K562 (cell line): ENCODE measurements at regions not wholly inside any gene's neighbourhood (a gene's known extent, or its start where the extent isn't known, plus 50 kb on each side); places are given as distances from the start of the nearest gene placed in this dataset.

Source experiments
- ATAC-seq: fragments of 200-7000 bp; cut with Tn5 transposase; 3 replicates; pipeline ENCODE4 v1.9.1; 2020; ENCODE audit warnings: moderate library complexity
- BruUV-seq: library from RNA; stranded (reverse); fragments of 400-500 nt; replicated peaks from 2 replicates; lab custom pipeline; 2021; lab: Mats Ljungman, UMichigan
- CTCF ChIA-PET: fragments of 300-600 bp; formaldehyde crosslinking; extraction: SDS; loops from one replicate; lab custom pipeline; 2021; ENCODE audit warnings: low intra/inter-chr PET ratio; lab: Yijun Ruan, JAX
- POLR2A ChIA-PET: fragments of 300-600, 350-650 bp; sonication (Branson Sonifier 250); formaldehyde crosslinking; extraction: SDS; loops from one replicate; lab custom pipeline; 2021; ENCODE audit warnings: antibody characterized with exemption, inconsistent platforms; lab: Yijun Ruan, JAX
- DNase-seq, 4 experiments: peaks; one replicate each; pipeline versions ENCODE4 v3.0.0 to v3.0.0-alpha.2; 2011 to 2018; ENCODE audit warnings: low spot score in 3 of 4, mixed read lengths in 3 of 4; ENCODE audit errors: extremely low read depth in 1 of 4
- FAIRE-seq: peaks from 2 replicates; lab custom pipeline; 2011; peaks lifted over from hg19 to GRCh38; lab: Jason Lieb, UNC
- H2AFZ ChIP-seq: 2 replicates; pipeline ENCODE4 v1.6.0; 2011; ENCODE audit warnings: low read depth, low read length, control low read depth, inconsistent platforms
- H3K27ac ChIP-seq: fragments of 200-600 bp; 3 replicates; pipeline ENCODE4 v1.8.0; 2011; ENCODE audit warnings: low read depth, mild to moderate bottlenecking, control low read depth, inconsistent platforms, low read length, moderate library complexity, mixed read lengths; ENCODE audit errors: extremely low read depth
- H3K27me3 ChIP-seq, 2 experiments: fragments of 300-600 bp in 1 of 2; 2 replicates in 1 of 2; 3 replicates in 1 of 2; pipeline versions ENCODE4 v1.6.0 to v1.8.0; 2011; ENCODE audit warnings: inconsistent platforms in 2 of 2, low read length in 2 of 2, mild to moderate bottlenecking in 1 of 2, mixed read lengths in 1 of 2, moderate library complexity in 1 of 2; ENCODE audit not compliant: control insufficient read depth in 2 of 2, insufficient read depth in 2 of 2
- H3K36me3 ChIP-seq: fragments of 300-600 bp; 3 replicates; pipeline ENCODE4 v1.8.0; 2011; ENCODE audit warnings: mild to moderate bottlenecking, low read length, inconsistent platforms; ENCODE audit not compliant: control insufficient read depth, insufficient read depth
- H3K4me1 ChIP-seq, 2 experiments: fragments of 200-600 bp in 1 of 2; replicated peaks in 1 of 2; 2 replicates in 1 of 2; 3 replicates in 1 of 2; pipeline versions ENCODE4 v1.5.1 to v1.8.0; 2011; ENCODE audit warnings: inconsistent platforms in 2 of 2, low read length in 2 of 2, mild to moderate bottlenecking in 1 of 2, mixed read lengths in 1 of 2, moderate library complexity in 1 of 2; ENCODE audit not compliant: control insufficient read depth in 2 of 2, insufficient read depth in 2 of 2
- H3K4me2 ChIP-seq: 2 replicates; pipeline ENCODE4 v1.6.1; 2011; ENCODE audit warnings: low read length, control low read depth, inconsistent platforms, mixed read lengths; ENCODE audit not compliant: insufficient read depth
- H3K4me3 ChIP-seq: fragments of 200-600 bp; sonication (generic), shearing (Covaris generic); 2 replicates; pipeline ENCODE4 v1.5.1; 2016; ENCODE audit warnings: control low read depth, inconsistent platforms
- H3K79me2 ChIP-seq: fragments of 200-600 bp; 3 replicates; pipeline ENCODE4 v1.8.0; 2011; ENCODE audit warnings: low read length, inconsistent platforms; ENCODE audit not compliant: control insufficient read depth, insufficient read depth
- H3K9ac ChIP-seq, 2 experiments: 2 replicates each; pipeline versions ENCODE4 v1.6.0 to v1.6.1; 2011; ENCODE audit warnings: low read depth in 2 of 2, low read length in 2 of 2, control low read depth in 1 of 2, inconsistent platforms in 1 of 2, mild to moderate bottlenecking in 1 of 2, mixed read lengths in 1 of 2; ENCODE audit not compliant: insufficient read depth in 1 of 2
- H3K9me1 ChIP-seq: one replicate; pipeline ENCODE4 v1.6.0; 2011; ENCODE audit warnings: inconsistent platforms, mild to moderate bottlenecking, low read length, moderate library complexity; ENCODE audit not compliant: control insufficient read depth, insufficient read depth
- H3K9me3 ChIP-seq: replicated peaks from 2 replicates; pipeline ENCODE4 v1.5.1; 2011; ENCODE audit warnings: low read depth, low read length, inconsistent platforms; ENCODE audit not compliant: control insufficient read depth, insufficient read depth
- H4K20me1 ChIP-seq: replicated peaks from 2 replicates; pipeline ENCODE4 v1.6.1; 2011; ENCODE audit warnings: low read length, inconsistent platforms, mixed read lengths; ENCODE audit not compliant: control insufficient read depth, insufficient read depth
- ARNT ChIP-seq, 2 experiments: fragments of 450-650 bp; IDR thresholded peaks; 2 replicates each; pipeline ENCODE4 v1.6.1; 2016; ENCODE audit warnings: mild to moderate bottlenecking in 1 of 2
- CREB5 ChIP-seq: fragments of 250-450 bp; sonication (Bioruptor Pico); IDR thresholded peaks from 2 replicates; pipeline ENCODE4 v1.5.0; 2020; ENCODE audit warnings: mild to moderate bottlenecking
- CTBP1 ChIP-seq: fragments of 450-650 bp; IDR thresholded peaks from 2 replicates; pipeline ENCODE4 v1.6.1; 2016; ENCODE audit warnings: borderline replicate concordance
- JUNB ChIP-seq: fragments of 450-650 bp; formaldehyde crosslinking; conservative IDR thresholded peaks from 2 replicates; pipeline ENCODE4 v1.4.0; 2020; ENCODE audit warnings: mild to moderate bottlenecking
- KLF16 ChIP-seq: IDR thresholded peaks from 2 replicates; pipeline ENCODE4 v1.6.1; 2016; ENCODE audit warnings: antibody characterized with exemption
- NCOA6 ChIP-seq: fragments of 450-650 bp; IDR thresholded peaks from 2 replicates; pipeline ENCODE4 v1.6.1; 2017; ENCODE audit warnings: mild to moderate bottlenecking
- RBM15 ChIP-seq: fragments of 200-400 bp; formaldehyde crosslinking; IDR thresholded peaks from 2 replicates; pipeline ENCODE4 v1.6.1; 2018; ENCODE audit warnings: mild to moderate bottlenecking, low read length, moderate library complexity; ENCODE audit not compliant: insufficient read depth
- SMARCB1 ChIP-seq: IDR thresholded peaks from 2 replicates; pipeline ENCODE4 v1.6.1; 2011; ENCODE audit warnings: improper control_type of control experiment, low read depth; ENCODE audit not compliant: insufficient read length
- TBP ChIP-seq: optimal IDR thresholded peaks from 2 replicates; pipeline ENCODE3; 2011; ENCODE audit warnings: low read depth, low read length, improper control_type of control experiment
- TEAD4 ChIP-seq, 2 experiments: sonication (generic) in 1 of 2; formaldehyde crosslinking in 1 of 2; IDR thresholded peaks; 2 replicates each; pipeline versions ENCODE4 v1.6.1 to v1.8.0; 2012 to 2022; ENCODE audit warnings: borderline replicate concordance in 1 of 2, inconsistent platforms in 1 of 2, low read length in 1 of 2, mild to moderate bottlenecking in 1 of 2, missing genetic modification reagents in 1 of 2
- ZNF324 ChIP-seq: fragments of 250-450 bp; sonication (Bioruptor Pico); IDR thresholded peaks from 2 replicates; pipeline ENCODE4 v1.4.0; 2020; ENCODE audit warnings: mild to moderate bottlenecking
- ZNF445 ChIP-seq: fragments of 250-450 bp; sonication (Bioruptor Pico); IDR thresholded peaks from 2 replicates; pipeline ENCODE4 v1.4.0; 2020; ENCODE audit warnings: low read depth, mild to moderate bottlenecking, moderate library complexity
- ZNF511 ChIP-seq: sonication (generic); formaldehyde crosslinking; IDR thresholded peaks from 2 replicates; pipeline ENCODE4 v1.8.0; 2022; ENCODE audit warnings: mild to moderate bottlenecking, missing genetic modification reagents
- ZNF592 ChIP-seq: fragments of 450-650 bp; IDR thresholded peaks from 2 replicates; pipeline ENCODE4 v1.6.1; 2017; ENCODE audit warnings: antibody characterized with exemption, mild to moderate bottlenecking
- WGBS: fragments of 100-300 bp; shearing (Covaris generic); methylation state at CpG from one replicate; pipeline ENCODE4 v1.1.6; 2016; ENCODE audit warnings: low coverage, mixed read lengths; ENCODE audit not compliant: insufficient coverage; ENCODE audit errors: missing lambda C conversion rate; 5-methylcytosine and 5-hydroxymethylcytosine counted together
- in situ Hi-C: fragments of 300-500 bp; cut with MboI; formaldehyde crosslinking; loops from 4 replicates; pipeline ENCODE4 v1.15.0; 2018; ENCODE audit warnings: inconsistent platforms, mixed read lengths
- intact Hi-C: fragments of 100-400 bp; cut with micrococcal nuclease; formaldehyde crosslinking; loops from 2 replicates; pipeline ENCODE4 v1.14.2; 2022
- TF ChIP-seq, protein P1 (sequence below): sonication (generic); formaldehyde crosslinking; IDR thresholded peaks from 2 replicates; pipeline ENCODE4 v1.8.0; 2022; ENCODE audit warnings: mild to moderate bottlenecking, missing genetic modification reagents, borderline replicate concordance

- no peaks in the 10 kb centered on the region for H3K9me3 ChIP-seq
- POLR2A ChIA-PET = no interaction called here
- in situ Hi-C loops (no loop called here), intact Hi-C loops (no loop called here)
- no peak for DNase-seq
- BruUV-seq = no TSS peak
- no peaks in the 10 kb centered on the region; a peak in 1 of 5 replicates for H3K27me3 ChIP-seq
- no peak overlapping the region for H3K9ac ChIP-seq
- H3K4me1 ChIP-seq = no peaks in the 10 kb centered on the region
- no peaks in the 10 kb centered on the region for H3K79me2 ChIP-seq
- H2AFZ ChIP-seq = no peak overlapping the region
- WGBS = 0% methylated on average over 4 of the region's 4 CpGs
- FAIRE-seq = no peak
- no peak overlapping the region for H3K4me3 ChIP-seq
- no peak overlapping the region for H3K27ac ChIP-seq
- no peak overlapping the region for H3K4me2 ChIP-seq
- H4K20me1 ChIP-seq = no peaks in the 10 kb centered on the region
- no peaks in the 10 kb centered on the region for H3K9me1 ChIP-seq
- CTCF ChIA-PET = no interaction called here
- no peaks in the 10 kb centered on the region for H3K36me3 ChIP-seq
- ATAC-seq = no peak
- TF ChIP-seq ZNF511 (no peak), TBP (no peak), ZNF445 (CRISPR knock-in tag) (no peak), RBM15 (no peak), CREB5 (no peak), JUNB (CRISPR knock-in tag) (no peak), TEAD4 (IDR thresholded peaks at IDR 0.05; ENCODE audit: low read length) (no peak), TEAD4 (CRISPR knock-in tag; IDR thresholded peaks at IDR 0.05; ENCODE audit: borderline replicate concordance) (no peak), ZNF324 (no peak), NCOA6 (no peak), SMARCB1 (no peak), KLF16 (no peak), ARNT (IDR thresholded peaks at IDR 0.05) (no peak), ZNF592 (no peak), CTBP1 (no peak)
- TF ChIP-seq, protein P1, sequence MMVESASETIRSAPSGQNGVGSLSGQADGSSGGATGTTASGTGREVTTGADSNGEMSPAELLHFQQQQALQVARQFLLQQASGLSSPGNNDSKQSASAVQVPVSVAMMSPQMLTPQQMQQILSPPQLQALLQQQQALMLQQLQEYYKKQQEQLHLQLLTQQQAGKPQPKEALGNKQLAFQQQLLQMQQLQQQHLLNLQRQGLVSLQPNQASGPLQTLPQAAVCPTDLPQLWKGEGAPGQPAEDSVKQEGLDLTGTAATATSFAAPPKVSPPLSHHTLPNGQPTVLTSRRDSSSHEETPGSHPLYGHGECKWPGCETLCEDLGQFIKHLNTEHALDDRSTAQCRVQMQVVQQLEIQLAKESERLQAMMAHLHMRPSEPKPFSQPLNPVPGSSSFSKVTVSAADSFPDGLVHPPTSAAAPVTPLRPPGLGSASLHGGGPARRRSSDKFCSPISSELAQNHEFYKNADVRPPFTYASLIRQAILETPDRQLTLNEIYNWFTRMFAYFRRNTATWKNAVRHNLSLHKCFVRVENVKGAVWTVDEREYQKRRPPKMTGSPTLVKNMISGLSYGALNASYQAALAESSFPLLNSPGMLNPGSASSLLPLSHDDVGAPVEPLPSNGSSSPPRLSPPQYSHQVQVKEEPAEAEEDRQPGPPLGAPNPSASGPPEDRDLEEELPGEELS (CRISPR knock-in tag) = no peak
- TF ChIP-seq, all 486 proteins: peak for 0
Observed at GRCh38 chr11:116044520-116044919, 540.3 kb upstream of the CADM1 start.
